ENCODE measurements at regions not wholly inside any gene's neighbourhood (a gene's known extent, or its start where the extent isn't known, plus 50 kb on each side); places are given as distances from the start of the nearest gene placed in this dataset.

DNA sequence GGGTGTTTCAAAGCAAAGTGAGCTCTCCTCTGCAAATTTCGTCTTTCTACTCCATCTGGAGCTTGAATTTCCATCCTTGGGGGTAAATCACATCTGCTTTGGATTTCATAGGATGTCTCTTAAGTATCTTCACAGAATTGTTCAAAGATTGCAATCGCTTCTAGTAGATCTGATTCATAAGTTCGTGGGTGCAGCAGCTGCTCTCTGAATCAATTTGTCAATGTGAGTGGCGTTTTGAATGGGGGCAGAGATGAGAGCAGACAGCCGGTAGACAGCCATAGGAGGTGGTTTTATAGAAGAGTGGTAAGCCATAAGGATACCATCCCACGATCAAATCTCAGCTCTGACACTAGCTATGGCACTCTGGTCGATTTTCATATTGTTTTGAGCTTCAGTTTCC lies 146.0 kb upstream of the RPH3A start:
- no peak for DNase-seq (ENCODE audit: low read depth, low spot score)
- H3K36me3 ChIP-seq (ENCODE audit: insufficient read depth, insufficient read length, low read length) = no peaks in the 10 kb centered on the region
- no peak overlapping the region for H3K9ac ChIP-seq (ENCODE audit: insufficient read length, low read depth)
- H3K27me3 ChIP-seq (ENCODE audit: insufficient read depth, insufficient read length) = no peaks in the 10 kb centered on the region
- no peak overlapping the region for H3K4me3 ChIP-seq (ENCODE audit: insufficient read length, low read depth)
- no peak for TF ChIP-seq ZNF274 (IDR thresholded peaks at IDR 0.05; ENCODE audit: low read depth, low read length)
- no peak for TF ChIP-seq YY1 (IDR thresholded peaks at IDR 0.05; ENCODE audit: insufficient read depth, insufficient read length)
- no peak for TF ChIP-seq SUZ12 (IDR thresholded peaks at IDR 0.05; ENCODE audit: extremely low read depth, insufficient read depth, insufficient read length)
- H3K9me3 ChIP-seq (ENCODE audit: insufficient read depth, low read length) = no peaks in the 10 kb centered on the region
- no peaks in the 10 kb centered on the region for H3K4me1 ChIP-seq (ENCODE audit: insufficient read depth, insufficient read length)

DNA sequence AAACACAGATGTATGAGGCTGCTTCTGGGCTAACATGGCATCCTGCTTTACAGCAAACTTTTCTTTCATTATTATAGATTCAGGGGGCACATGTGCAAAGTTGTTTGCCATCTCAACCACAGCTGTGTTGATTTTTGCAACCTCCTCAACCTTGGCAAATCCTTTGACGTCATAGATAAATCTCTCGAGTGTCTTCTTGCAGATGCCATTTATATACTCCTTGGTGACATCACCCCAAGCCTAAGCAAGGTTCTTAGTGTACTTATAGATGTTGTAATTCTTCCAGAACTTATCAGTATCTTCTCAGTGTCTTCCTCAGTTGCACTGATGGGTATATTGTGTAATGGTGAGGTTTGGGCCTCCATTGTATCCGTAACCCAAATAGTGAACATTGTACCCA lies 135.4 kb upstream of the RPH3A start:
- H3K9me3 ChIP-seq (ENCODE audit: insufficient read depth, low read length) = no peaks in the 10 kb centered on the region
- DNase-seq (ENCODE audit: low read depth, low spot score) = no peak

DNA sequence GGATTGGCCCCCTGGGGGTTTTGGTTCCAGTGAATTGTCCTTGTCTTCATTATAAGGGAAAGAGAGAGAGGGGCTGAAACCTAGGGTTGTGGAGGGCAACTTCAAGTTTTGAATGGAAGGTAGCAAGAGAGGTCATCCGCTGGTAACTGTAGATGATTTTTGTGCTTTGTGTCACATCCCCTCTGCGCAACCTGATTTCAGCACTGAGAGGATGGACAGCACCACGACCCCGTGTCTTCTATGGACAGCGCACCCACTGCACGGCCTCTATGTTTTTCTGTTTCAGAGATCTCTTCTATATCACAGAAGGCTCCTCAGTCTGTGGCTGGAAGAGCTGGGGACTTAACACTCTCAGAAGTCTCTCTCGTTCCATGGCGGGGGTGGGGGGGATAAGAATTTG lies 127.0 kb upstream of the RPH3A start:
- DNase-seq (ENCODE audit: low read depth, low spot score) = peak; percentile 16
- Histone ChIP-seq H3K9me3 (ENCODE audit: insufficient read depth, low read length) (no peaks in the 10 kb centered on the region), H3K36me3 (ENCODE audit: insufficient read depth, insufficient read length, low read length) (no peaks in the 10 kb centered on the region), H3K9ac (ENCODE audit: insufficient read length, low read depth) (no peak overlapping the region), H3K4me3 (ENCODE audit: insufficient read length, low read depth) (no peak overlapping the region), H3K27me3 (ENCODE audit: insufficient read depth, insufficient read length) (peaks cover 5% of the 10 kb centered on the region), H3K4me1 (ENCODE audit: insufficient read depth, insufficient read length) (no peaks in the 10 kb centered on the region)
- TF ChIP-seq ZNF274 (IDR thresholded peaks at IDR 0.05; ENCODE audit: low read depth, low read length) (no peak), SUZ12 (IDR thresholded peaks at IDR 0.05; ENCODE audit: extremely low read depth, insufficient read depth, insufficient read length) (no peak), YY1 (IDR thresholded peaks at IDR 0.05; ENCODE audit: insufficient read depth, insufficient read length) (no peak)

More for the DNA sequence above, 135.4 kb upstream of the RPH3A start:
- no peak overlapping the region for H3K9ac ChIP-seq (ENCODE audit: insufficient read length, low read depth)
- H3K27me3 ChIP-seq (ENCODE audit: insufficient read depth, insufficient read length) = no peaks in the 10 kb centered on the region
- no peak overlapping the region for H3K4me3 ChIP-seq (ENCODE audit: insufficient read length, low read depth)
- H3K4me1 ChIP-seq (ENCODE audit: insufficient read depth, insufficient read length) = no peaks in the 10 kb centered on the region
- TF ChIP-seq SUZ12 (IDR thresholded peaks at IDR 0.05; ENCODE audit: extremely low read depth, insufficient read depth, insufficient read length) (no peak), YY1 (IDR thresholded peaks at IDR 0.05; ENCODE audit: insufficient read depth, insufficient read length) (no peak), ZNF274 (IDR thresholded peaks at IDR 0.05; ENCODE audit: low read depth, low read length) (no peak)
- no peaks in the 10 kb centered on the region for H3K36me3 ChIP-seq (ENCODE audit: insufficient read depth, insufficient read length, low read length)

DNA sequence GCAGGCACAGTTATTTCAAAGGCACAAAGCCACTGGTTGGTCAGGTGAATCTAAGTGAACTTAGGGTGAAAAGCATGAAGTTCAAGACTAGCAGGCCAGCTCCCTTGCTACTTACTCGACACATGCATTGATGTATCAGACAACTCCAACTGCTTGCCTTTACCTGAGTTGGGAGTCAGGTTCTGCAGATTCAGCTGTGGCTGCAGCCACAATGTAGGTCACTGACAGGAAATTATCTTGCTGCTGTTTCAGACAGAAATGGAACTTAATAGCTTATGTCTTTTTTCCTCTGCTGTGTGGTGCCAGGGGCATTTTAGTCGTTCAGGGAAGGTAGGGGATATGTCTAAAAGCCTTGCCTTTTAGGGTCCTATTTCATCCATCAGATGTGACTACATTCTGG lies 125.6 kb upstream of the RPH3A start:
- Histone ChIP-seq H3K9me3 (ENCODE audit: insufficient read depth, low read length) (no peaks in the 10 kb centered on the region), H3K4me1 (ENCODE audit: insufficient read depth, insufficient read length) (no peaks in the 10 kb centered on the region), H3K27me3 (ENCODE audit: insufficient read depth, insufficient read length) (peaks cover 5% of the 10 kb centered on the region), H3K9ac (ENCODE audit: insufficient read length, low read depth) (no peak overlapping the region), H3K36me3 (ENCODE audit: insufficient read depth, insufficient read length, low read length) (no peaks in the 10 kb centered on the region), H3K4me3 (ENCODE audit: insufficient read length, low read depth) (no peak overlapping the region)
- no peak for DNase-seq (ENCODE audit: low read depth, low spot score)
- no peak for TF ChIP-seq ZNF274 (IDR thresholded peaks at IDR 0.05; ENCODE audit: low read depth, low read length)
- no peak for TF ChIP-seq YY1 (IDR thresholded peaks at IDR 0.05; ENCODE audit: insufficient read depth, insufficient read length)
- TF ChIP-seq SUZ12 (IDR thresholded peaks at IDR 0.05; ENCODE audit: extremely low read depth, insufficient read depth, insufficient read length) = no peak

DNA sequence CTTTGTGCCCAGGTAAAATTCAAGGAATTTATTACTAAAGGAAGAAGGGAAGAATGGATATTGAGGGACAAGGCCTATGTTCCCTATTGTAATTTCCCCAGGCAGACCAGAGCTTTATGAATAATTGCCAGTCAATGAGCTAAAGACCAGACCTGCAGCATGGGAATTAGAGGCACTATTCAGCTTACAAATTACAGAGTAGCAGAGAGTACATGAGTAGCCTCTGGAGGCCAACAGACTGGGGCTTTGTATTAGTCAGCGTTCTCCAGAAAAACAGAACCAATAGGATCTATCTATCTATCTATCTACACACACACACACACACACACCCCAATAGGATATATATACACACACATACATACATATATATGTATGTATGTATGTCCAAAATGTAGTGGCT lies 120.0 kb upstream of the RPH3A start:
- Histone ChIP-seq H3K4me1 (ENCODE audit: insufficient read depth, insufficient read length) (peaks cover 5% of the 10 kb centered on the region), H3K9ac (ENCODE audit: insufficient read length, low read depth) (no peak overlapping the region), H3K4me3 (ENCODE audit: insufficient read length, low read depth) (no peak overlapping the region), H3K27me3 (ENCODE audit: insufficient read depth, insufficient read length) (no peaks in the 10 kb centered on the region), H3K36me3 (ENCODE audit: insufficient read depth, insufficient read length, low read length) (no peaks in the 10 kb centered on the region), H3K9me3 (ENCODE audit: insufficient read depth, low read length) (no peaks in the 10 kb centered on the region)
- DNase-seq (ENCODE audit: low read depth, low spot score) = no peak
- TF ChIP-seq SUZ12 (IDR thresholded peaks at IDR 0.05; ENCODE audit: extremely low read depth, insufficient read depth, insufficient read length) (no peak), ZNF274 (IDR thresholded peaks at IDR 0.05; ENCODE audit: low read depth, low read length) (no peak), YY1 (IDR thresholded peaks at IDR 0.05; ENCODE audit: insufficient read depth, insufficient read length) (no peak)

DNA sequence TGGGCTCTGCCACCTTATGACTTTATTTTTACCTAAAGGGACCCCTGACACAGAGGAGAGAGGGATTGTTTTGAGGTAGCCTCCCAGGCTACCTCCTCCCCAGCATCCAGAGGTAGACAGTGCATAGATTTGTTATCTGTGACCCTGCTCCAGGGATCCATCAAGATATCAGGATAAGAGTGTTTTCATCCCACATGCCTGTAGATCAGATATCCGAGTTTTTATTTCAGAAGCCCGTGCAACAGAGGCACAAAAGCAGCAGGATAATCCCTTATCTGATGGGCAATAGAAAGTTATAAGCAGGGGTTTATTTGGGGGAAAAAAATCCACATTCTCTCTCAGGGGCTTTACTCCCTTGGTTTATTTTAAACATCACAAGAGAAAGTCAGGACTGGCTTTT lies 117.0 kb upstream of the RPH3A start:
- TF ChIP-seq ZNF274 (IDR thresholded peaks at IDR 0.05; ENCODE audit: low read depth, low read length) (no peak), YY1 (IDR thresholded peaks at IDR 0.05; ENCODE audit: insufficient read depth, insufficient read length) (no peak), SUZ12 (IDR thresholded peaks at IDR 0.05; ENCODE audit: extremely low read depth, insufficient read depth, insufficient read length) (no peak)
- no peaks in the 10 kb centered on the region for H3K9me3 ChIP-seq (ENCODE audit: insufficient read depth, low read length)
- H3K4me3 ChIP-seq (ENCODE audit: insufficient read length, low read depth) = no peak overlapping the region
- H3K36me3 ChIP-seq (ENCODE audit: insufficient read depth, insufficient read length, low read length) = no peaks in the 10 kb centered on the region
- H3K27me3 ChIP-seq (ENCODE audit: insufficient read depth, insufficient read length) = no peaks in the 10 kb centered on the region
- no peak for DNase-seq (ENCODE audit: low read depth, low spot score)
- no peak overlapping the region for H3K9ac ChIP-seq (ENCODE audit: insufficient read length, low read depth)
- peaks cover 5% of the 10 kb centered on the region for H3K4me1 ChIP-seq (ENCODE audit: insufficient read depth, insufficient read length)

DNA sequence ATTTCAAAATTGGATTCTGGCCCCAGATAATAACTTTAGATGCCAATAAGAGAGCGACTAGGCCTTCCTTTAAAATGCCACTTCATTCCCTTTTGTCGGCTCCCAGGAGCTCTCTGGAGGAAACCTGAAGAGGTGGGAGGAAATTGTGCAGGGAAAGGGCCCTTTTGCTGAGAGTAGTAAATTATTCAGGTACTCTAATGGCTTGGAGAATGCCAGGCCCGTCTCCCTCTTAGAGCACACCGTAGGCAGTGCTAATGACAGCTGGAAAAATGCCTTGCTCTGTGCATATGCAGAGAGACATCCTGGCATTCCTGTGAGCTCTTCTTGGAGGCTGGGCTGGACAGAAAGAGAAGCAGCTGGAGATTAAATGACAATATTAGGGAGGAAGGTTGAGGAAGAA lies 115.0 kb upstream of the RPH3A start:
- no peak for TF ChIP-seq YY1 (IDR thresholded peaks at IDR 0.05; ENCODE audit: insufficient read depth, insufficient read length)
- TF ChIP-seq SUZ12 (IDR thresholded peaks at IDR 0.05; ENCODE audit: extremely low read depth, insufficient read depth, insufficient read length) = no peak
- TF ChIP-seq ZNF274 (IDR thresholded peaks at IDR 0.05; ENCODE audit: low read depth, low read length) = no peak
- Histone ChIP-seq H3K9me3 (ENCODE audit: insufficient read depth, low read length) (no peaks in the 10 kb centered on the region), H3K4me3 (ENCODE audit: insufficient read length, low read depth) (no peak overlapping the region), H3K36me3 (ENCODE audit: insufficient read depth, insufficient read length, low read length) (no peaks in the 10 kb centered on the region), H3K9ac (ENCODE audit: insufficient read length, low read depth) (no peak overlapping the region), H3K27me3 (ENCODE audit: insufficient read depth, insufficient read length) (no peaks in the 10 kb centered on the region), H3K4me1 (ENCODE audit: insufficient read depth, insufficient read length) (peaks cover 5% of the 10 kb centered on the region)
- peak; percentile 48 for DNase-seq (ENCODE audit: low read depth, low spot score)
